H1 (cell line): ENCODE measurements at regions not wholly inside any gene's neighbourhood (a gene's known extent, or its start where the extent isn't known, plus 50 kb on each side); places are given as distances from the start of the nearest gene placed in this dataset.

Source experiments
- EZH2 ChIP-seq: fragments of 200-600 bp; sonication (generic); IDR thresholded peaks from 2 replicates; pipeline ENCODE4 v1.7.1; 2012; ENCODE audit warnings: low read depth, mild to moderate bottlenecking, moderate library complexity, low read length, inconsistent platforms; ENCODE audit not compliant: severe bottlenecking
- POLR2A ChIP-seq, 2 experiments: IDR thresholded peaks; 1 replicate in 1 of 2; 2 replicates in 1 of 2; pipeline ENCODE4 v1.6.1; 2011; ENCODE audit warnings: low read depth in 2 of 2, low read length in 2 of 2, mild to moderate bottlenecking in 2 of 2; ENCODE audit errors: control extremely low read depth in 1 of 2
- TF ChIP-seq, protein P1 (sequence below): IDR thresholded peaks from 2 replicates; pipeline ENCODE4 v1.6.1; 2011; ENCODE audit warnings: low read depth, mild to moderate bottlenecking, low read length; ENCODE audit not compliant: insufficient read depth

DNA sequence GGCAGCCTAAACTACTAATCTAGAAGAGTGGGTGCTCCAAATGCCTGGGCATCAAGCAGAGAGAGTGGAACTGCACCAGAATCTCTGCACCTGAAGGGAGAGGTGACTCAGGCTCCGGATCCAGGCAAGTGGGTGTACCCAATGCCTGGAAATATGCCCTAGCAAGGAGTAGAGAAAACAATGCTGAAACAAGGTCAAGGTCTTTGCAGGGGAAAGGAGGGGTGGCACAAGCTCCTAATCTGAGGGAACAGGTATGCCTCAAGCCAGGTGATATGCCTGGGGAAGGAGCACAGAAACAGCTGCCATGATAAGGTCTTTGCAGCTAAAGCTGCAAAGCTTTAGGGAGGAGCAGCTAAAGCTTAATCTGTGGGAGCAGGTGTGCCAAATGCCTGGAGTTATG lies 136.0 kb upstream of the KITLG start:
- TF ChIP-seq EZH2 (no peak), POLR2A (IDR thresholded peaks at IDR 0.05; ENCODE audit: control extremely low read depth in 1 of 2, low read depth in 2 of 2, low read length in 2 of 2) (no peak)
- TF ChIP-seq, protein P1, sequence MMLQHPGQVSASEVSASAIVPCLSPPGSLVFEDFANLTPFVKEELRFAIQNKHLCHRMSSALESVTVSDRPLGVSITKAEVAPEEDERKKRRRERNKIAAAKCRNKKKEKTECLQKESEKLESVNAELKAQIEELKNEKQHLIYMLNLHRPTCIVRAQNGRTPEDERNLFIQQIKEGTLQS: no peak
